Common myeloid progenitor, CD34-positive (primary cell): ENCODE measurements at regions not wholly inside any gene's neighbourhood (a gene's known extent, or its start where the extent isn't known, plus 50 kb on each side); places are given as distances from the start of the nearest gene placed in this dataset.
"Not testable (repeated sequence)": the region's sequence is repeated elsewhere in the genome, so short reads cannot be mapped to it uniquely, and the experiment has no call there.

Experiments
- CTCF ChIA-PET: fragments of 350-600 bp; sonication (Branson Sonifier 250); formaldehyde crosslinking; loops from one replicate; lab custom pipeline; 2021; ENCODE audit warnings: antibody characterized with exemption; lab: Charles Lee
- POLR2A ChIA-PET: fragments of 350-600 bp; sonication (Branson Sonifier 250); formaldehyde crosslinking; loops from one replicate; lab custom pipeline; 2021; ENCODE audit warnings: antibody characterized with exemption; lab: Charles Lee
- DNase-seq, 3 donors: peaks; one replicate each; pipeline versions ENCODE4 v3.0.0 to v3.0.0-alpha.2; 2013
- H3K27ac ChIP-seq, 2 experiments: 1 replicate in 1 of 2; 2 replicates in 1 of 2; pipeline ENCODE4 v1.7.0; 2013; ENCODE audit warnings: inconsistent platforms in 2 of 2, low read length in 2 of 2, mild to moderate bottlenecking in 2 of 2, low read depth in 1 of 2, moderate library complexity in 1 of 2; ENCODE audit not compliant: severe bottlenecking in 2 of 2, insufficient read depth in 1 of 2, poor library complexity in 1 of 2
- H3K27me3 ChIP-seq, 5 experiments: replicated peaks in 2 of 5; 1 replicate in 3 of 5; 2 replicates in 2 of 5; pipeline versions ENCODE4 v1.6.1 to v1.7.0; 2013; ENCODE audit warnings: low read length in 4 of 5, mild to moderate bottlenecking in 2 of 5, moderate library complexity in 2 of 5, inconsistent platforms in 1 of 5; ENCODE audit not compliant: insufficient read depth in 5 of 5, control insufficient read depth in 4 of 5
- H3K36me3 ChIP-seq, 4 experiments: 1 replicate in 2 of 4; 2 replicates in 2 of 4; pipeline versions ENCODE4 v1.6.1 to v1.7.0; 2013; ENCODE audit warnings: low read length in 3 of 4, control low read depth in 1 of 4, mild to moderate bottlenecking in 1 of 4; ENCODE audit not compliant: control insufficient read depth in 4 of 4, insufficient read depth in 4 of 4
- H3K4me1 ChIP-seq, 4 experiments: 1 replicate in 3 of 4; 2 replicates in 1 of 4; pipeline versions ENCODE4 v1.6.1 to v1.7.1; 2013; ENCODE audit warnings: low read length in 3 of 4, mild to moderate bottlenecking in 3 of 4, control low read depth in 1 of 4, inconsistent platforms in 1 of 4, moderate library complexity in 1 of 4; ENCODE audit not compliant: control insufficient read depth in 4 of 4, insufficient read depth in 4 of 4; ENCODE audit errors: control extremely low read depth in 1 of 4
- H3K4me3 ChIP-seq, 7 experiments: 1 replicate in 4 of 7; 2 replicates in 3 of 7; pipeline versions ENCODE4 v1.5.1 to v1.7.0; 2013; ENCODE audit warnings: mild to moderate bottlenecking in 7 of 7, low read length in 6 of 7, moderate library complexity in 6 of 7, inconsistent platforms in 2 of 7, low read depth in 2 of 7, control low read depth in 1 of 7; ENCODE audit not compliant: insufficient read depth in 4 of 7, control insufficient read depth in 1 of 7; ENCODE audit errors: extremely low read depth in 1 of 7
- H3K9me3 ChIP-seq, 5 experiments: 1 replicate in 4 of 5; 2 replicates in 1 of 5; pipeline versions ENCODE4 v1.6.1 to v1.7.1; 2013; ENCODE audit warnings: low read length in 4 of 5, mild to moderate bottlenecking in 2 of 5, inconsistent platforms in 1 of 5, low read depth in 1 of 5, moderate library complexity in 1 of 5; ENCODE audit not compliant: control insufficient read depth in 4 of 5, insufficient read depth in 2 of 5; ENCODE audit errors: control extremely low read depth in 1 of 5
- WGBS: methylation state at CpG from one replicate; pipeline ENCODE4 v1.1.5; 2013; ENCODE audit not compliant: insufficient coverage; 5-methylcytosine and 5-hydroxymethylcytosine counted together

DNA sequence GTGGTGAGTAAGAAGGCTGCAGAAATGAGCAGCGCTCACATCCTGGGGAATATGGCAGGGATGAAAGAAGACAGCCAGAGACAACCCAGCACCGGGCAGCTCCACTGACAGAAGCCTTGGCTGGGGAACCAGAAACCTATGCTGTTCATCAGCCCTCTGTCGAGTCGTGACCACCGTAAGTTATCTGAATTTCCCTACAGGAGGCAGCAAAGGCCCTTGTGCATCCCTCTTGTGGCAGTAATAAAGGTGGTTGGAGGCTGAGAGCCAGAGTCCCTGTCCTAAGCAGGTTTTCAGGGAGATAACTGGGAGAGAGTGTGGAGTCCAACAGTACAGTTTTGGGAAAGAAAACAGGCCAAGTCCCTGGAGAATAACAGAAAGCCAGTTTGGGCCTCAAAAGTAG lies 194.0 kb upstream of the BOD1L1 start:
- Histone ChIP-seq H3K4me1 (no peaks in the 10 kb centered on the region), H3K36me3 (no peaks in the 10 kb centered on the region), H3K27ac (no peak overlapping the region), H3K9me3 (peaks cover 0 to 18% (median 15%) of the 10 kb centered on the region in 5 experiments), H3K4me3 (no peak overlapping the region), H3K27me3 (no peaks in the 10 kb centered on the region)
- CTCF ChIA-PET: no interaction called here
- no peak for DNase-seq
- POLR2A ChIA-PET: no interaction called here
- WGBS: 93% methylated on average over 5 of the region's 5 CpGs

GRCh38 chr4:13825822-13826221 lies 198.3 kb upstream of the BOD1L1 start:
- H3K9me3 ChIP-seq: peaks cover 0 to 18% (median 15%) of the 10 kb centered on the region in 5 experiments
- DNase-seq, H3K36me3 ChIP-seq, H3K4me1 ChIP-seq, H3K27ac ChIP-seq, POLR2A ChIA-PET, H3K4me3 ChIP-seq, CTCF ChIA-PET, H3K27me3 ChIP-seq: not testable (repeated sequence)

DNA sequence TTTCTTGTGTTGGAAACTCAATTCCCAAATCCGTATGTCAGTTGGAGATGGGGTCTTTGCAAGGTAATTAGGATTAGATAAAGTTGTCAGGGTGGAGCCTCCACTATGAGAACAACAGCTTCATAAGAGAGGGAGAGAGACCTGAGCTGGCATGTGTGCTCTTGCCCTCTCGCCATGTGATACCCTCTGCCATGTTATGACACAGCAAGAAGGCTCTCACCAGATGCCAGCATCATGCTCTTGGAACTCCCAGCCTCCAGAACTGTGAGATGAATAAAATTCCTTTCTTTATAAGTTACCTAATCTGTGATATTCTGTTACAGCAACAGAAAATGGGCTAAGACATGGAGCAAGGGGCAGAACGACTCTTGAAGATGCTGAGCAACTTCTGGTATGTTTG lies 201.9 kb upstream of the BOD1L1 start:
- Histone ChIP-seq H3K27me3 (no peaks in the 10 kb centered on the region), H3K9me3 (peaks cover 0 to 7% (median 5%) of the 10 kb centered on the region in 5 experiments), H3K36me3 (no peaks in the 10 kb centered on the region), H3K4me3 (no peak overlapping the region), H3K27ac (no peak overlapping the region), H3K4me1 (peaks cover 0 to 12% (median 4%) of the 10 kb centered on the region in 4 experiments)
- ChIA-PET CTCF (no interaction called here), POLR2A (no interaction called here)
- WGBS: 88% methylated on average over 1 of the region's 3 CpGs
- no peak for DNase-seq

GRCh38 chr4:13830449-13830848 lies 202.9 kb upstream of the BOD1L1 start:
- Histone ChIP-seq H3K27ac (no peak overlapping the region), H3K4me3 (no peak overlapping the region), H3K9me3 (peaks cover 0 to 3% (median 0%) of the 10 kb centered on the region in 5 experiments), H3K27me3 (no peaks in the 10 kb centered on the region), H3K36me3 (no peaks in the 10 kb centered on the region), H3K4me1 (peaks cover 0 to 16% (median 5%) of the 10 kb centered on the region in 4 experiments)
- CTCF ChIA-PET: interaction anchor here (1.1 kb wide), 1 partner anchor 27 kb away, joined by 3 read pairs; no protein-coding TSS in a partner anchor
- WGBS: 100% methylated on average over 1 of the region's 5 CpGs
- POLR2A ChIA-PET: no interaction called here
- no peak for DNase-seq

DNA sequence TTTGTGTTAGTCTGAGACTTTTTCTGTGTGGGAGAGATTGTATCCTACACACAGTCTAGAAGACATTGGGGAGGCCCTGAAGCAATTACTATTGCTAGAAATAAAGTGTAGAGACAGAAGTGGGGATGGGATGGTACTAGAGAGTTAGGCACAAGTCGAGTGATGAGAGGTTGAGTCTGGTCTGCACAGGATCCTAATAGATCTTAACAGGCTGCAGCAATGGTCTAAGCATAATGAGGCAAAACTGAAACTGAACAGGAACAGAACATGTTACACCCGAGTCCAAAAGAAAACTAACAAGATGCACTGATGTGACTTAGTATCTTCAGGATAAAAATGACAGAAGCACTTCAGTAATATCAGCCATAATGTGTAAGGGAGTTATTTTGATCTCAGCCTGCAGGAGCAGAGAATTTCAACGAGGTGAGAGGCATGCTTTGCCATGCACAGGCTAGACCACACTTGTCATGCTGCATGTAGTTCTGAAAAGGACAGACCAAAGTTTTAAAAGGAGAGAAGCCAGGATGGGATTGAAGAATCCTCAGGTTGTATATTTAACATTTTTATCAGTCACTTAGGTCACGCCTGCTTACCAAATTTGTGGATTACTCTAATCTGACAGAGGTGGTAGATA lies 205.8 kb upstream of the BOD1L1 start:
- Histone ChIP-seq H3K36me3 (no peaks in the 10 kb centered on the region), H3K4me1 (peaks cover 0 to 16% (median 5%) of the 10 kb centered on the region in 4 experiments), H3K4me3 (no peak overlapping the region), H3K27ac (no peak overlapping the region), H3K9me3 (peaks cover 0 to 3% (median 0%) of the 10 kb centered on the region in 5 experiments), H3K27me3 (no peaks in the 10 kb centered on the region)
- ChIA-PET POLR2A (no interaction called here), CTCF (no interaction called here)
- 87% methylated on average over 2 of the region's 4 CpGs for WGBS
- no peak for DNase-seq

- no peaks in the 10 kb centered on the region for H3K27me3 ChIP-seq
- peaks cover 0 to 9% (median 4%) of the 10 kb centered on the region in 4 experiments for H3K4me1 ChIP-seq
- peaks cover 0 to 3% (median 0%) of the 10 kb centered on the region in 5 experiments for H3K9me3 ChIP-seq
- H3K36me3 ChIP-seq: no peaks in the 10 kb centered on the region
- CTCF ChIA-PET: no interaction called here
- H3K27ac ChIP-seq: no peak overlapping the region
- POLR2A ChIA-PET: no interaction called here
- H3K4me3 ChIP-seq: no peak overlapping the region
- WGBS: 64% methylated on average over 3 of the region's 6 CpGs
- DNase-seq: peak in 2 of 3 donors; percentile 1 to 28
These were observed 209.7 kb upstream of the BOD1L1 start for GRCh38 chr4:13836946-13837912.
